Hematopoietic multipotent progenitor cell treated with erythropoietin and hydrocortisone succinate and interleukin-3 and kit ligand, for 8 days (in vitro differentiated cells): ENCODE measurements at regions not wholly inside any gene's neighbourhood (a gene's known extent, or its start where the extent isn't known, plus 50 kb on each side); places are given as distances from the start of the nearest gene placed in this dataset.
"Not testable (repeated sequence)": the region's sequence is repeated elsewhere in the genome, so short reads cannot be mapped to it uniquely, and the experiment has no call there.

Experiments used
- DNase-seq: peaks from one replicate; pipeline ENCODE4 v3.0.0-alpha.2; 2015

DNA sequence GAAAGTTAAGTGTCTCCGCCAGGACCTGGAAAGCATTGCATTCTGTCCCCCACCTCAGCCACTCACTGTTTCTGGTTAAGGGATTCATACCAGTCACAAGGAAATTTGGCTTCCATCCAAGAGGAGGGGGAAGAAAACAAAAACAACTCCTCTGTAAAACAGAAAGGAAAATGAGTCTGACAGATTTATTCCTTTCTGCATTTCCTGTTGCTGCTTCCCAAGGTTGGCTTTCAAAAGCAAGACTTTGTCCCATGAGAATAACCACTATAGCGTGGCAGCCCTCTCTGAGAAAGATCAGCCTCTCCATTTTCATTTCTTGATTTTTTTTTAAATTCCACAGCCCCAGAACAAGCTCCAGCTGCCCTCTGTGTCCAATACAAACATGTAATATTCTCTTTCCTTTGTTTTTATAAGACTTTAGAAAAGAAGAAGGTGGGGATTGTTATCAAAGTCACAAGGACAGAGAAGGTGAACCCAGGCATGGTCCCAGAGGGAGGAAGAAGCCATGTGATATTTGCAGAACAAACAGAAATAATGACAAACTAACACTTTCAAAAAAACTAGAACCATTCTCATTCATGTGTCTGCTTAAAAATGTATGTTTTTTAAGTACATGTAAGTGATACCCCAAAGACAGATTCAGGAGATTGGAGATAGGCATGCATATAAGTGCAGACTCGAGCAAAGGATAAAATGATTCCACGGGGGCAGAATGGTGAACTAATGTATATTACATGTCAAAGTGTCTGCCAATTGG, 90.7 kb upstream of the DCLK2 start:
- no peak for DNase-seq

- DNase-seq: no peak
Observed at GRCh38 chr4:149988087-149988410, 90.2 kb upstream of the DCLK2 start.

- no peak for DNase-seq
Observed at GRCh38 chr4:149993030-149993429, 85.2 kb upstream of the DCLK2 start.

GRCh38 chr4:149995134-149995756, 83.0 kb upstream of the DCLK2 start:
- DNase-seq: no peak

DNA sequence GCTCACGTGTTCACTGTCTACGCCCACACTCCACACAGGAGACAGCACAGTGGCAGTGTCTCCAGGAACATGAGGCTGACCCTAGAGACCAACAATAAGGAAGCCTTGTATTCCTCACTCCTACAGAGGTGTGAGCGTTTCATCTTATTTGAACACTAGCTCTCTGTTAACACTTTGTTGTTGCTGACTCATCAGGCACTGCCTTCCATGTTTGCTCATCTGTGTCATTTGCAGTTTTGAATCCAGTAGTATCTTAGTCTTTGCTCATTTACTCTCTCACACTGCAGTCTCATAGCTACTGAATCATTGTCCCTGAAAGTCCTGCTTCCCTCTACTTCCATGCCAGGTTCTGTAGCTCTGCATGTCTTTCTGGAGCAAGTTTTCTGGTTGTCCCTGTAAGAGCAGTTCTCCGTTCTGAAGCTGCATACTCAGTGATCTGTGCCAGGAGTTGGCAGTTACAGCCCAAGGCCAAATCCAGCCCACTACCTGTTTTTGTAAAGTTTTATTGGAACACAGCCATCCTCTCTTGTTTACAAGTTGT, 80.3 kb upstream of the DCLK2 start:
- DNase-seq: no peak

- DNase-seq: peak; percentile 45
Observed at GRCh38 chr4:149999485-150000074, 78.7 kb upstream of the DCLK2 start.

DNA sequence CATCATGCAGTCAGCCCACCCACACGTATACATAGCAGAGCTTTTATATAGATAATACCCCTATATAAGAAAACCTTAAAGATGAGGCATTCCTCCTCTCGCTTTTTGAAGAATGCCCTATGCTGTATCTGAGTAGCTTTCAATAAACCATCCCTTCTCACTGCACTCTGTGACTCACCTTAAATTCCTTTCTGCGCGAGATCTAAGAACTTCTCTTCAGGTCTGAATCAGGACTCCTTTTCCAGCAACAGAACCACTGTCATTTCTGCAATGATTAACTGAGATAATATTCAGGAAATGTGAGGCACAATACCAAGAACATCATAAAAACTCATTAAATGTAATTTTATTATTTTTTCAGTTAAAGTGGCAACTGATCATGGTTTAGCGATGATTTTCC, 76.4 kb upstream of the DCLK2 start:
- no peak for DNase-seq

DNA sequence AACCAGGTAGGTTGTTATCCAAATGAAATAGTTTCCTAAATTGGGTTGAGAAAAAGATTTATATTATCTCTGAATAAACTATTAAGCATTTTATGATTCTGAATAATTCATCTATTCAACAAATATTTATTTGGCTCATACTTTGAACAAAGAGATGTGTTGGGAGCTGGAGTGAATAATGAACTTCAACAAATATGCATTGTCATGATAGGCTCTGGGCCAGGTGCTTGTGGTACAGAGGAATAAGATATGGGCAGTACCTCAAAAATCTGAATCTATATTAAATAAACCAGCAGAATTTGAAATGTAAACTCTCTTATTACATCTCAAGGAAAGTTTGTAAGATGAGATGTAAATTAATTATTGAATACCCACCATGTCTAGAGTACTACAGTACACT, 75.7 kb upstream of the DCLK2 start:
- peak; percentile 35 for DNase-seq

- DNase-seq: no peak
Observed at GRCh38 chr4:150004481-150004880, 73.8 kb upstream of the DCLK2 start.

GRCh38 chr4:150005537-150005936, 72.7 kb upstream of the DCLK2 start:
- DNase-seq: no peak

GRCh38 chr4:150006197-150006596, 72.0 kb upstream of the DCLK2 start:
- DNase-seq: no peak

- DNase-seq: no peak
Observed at GRCh38 chr4:150007512-150007911, 70.7 kb upstream of the DCLK2 start.

DNA sequence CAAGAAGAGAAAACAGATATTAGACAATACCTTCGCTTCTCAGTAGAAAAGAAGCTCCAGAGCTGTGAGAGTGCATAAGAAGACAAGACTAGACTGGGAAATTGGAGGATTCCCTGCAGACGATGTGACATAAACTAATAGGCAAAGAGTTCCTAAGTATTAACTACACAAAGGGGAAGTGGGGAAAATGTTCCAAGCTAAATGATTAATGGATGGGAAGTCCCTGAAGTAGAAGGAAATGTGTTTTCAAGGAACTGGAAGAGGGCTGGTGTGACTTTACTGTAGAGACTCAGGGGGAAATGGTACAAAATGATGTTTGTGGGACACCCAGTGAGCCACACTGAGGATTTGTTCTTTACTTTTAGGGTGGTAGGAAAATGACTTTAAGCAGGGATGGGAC, 69.7 kb upstream of the DCLK2 start:
- DNase-seq: no peak

GRCh38 chr4:150009533-150009932, 68.7 kb upstream of the DCLK2 start:
- no peak for DNase-seq

DNA sequence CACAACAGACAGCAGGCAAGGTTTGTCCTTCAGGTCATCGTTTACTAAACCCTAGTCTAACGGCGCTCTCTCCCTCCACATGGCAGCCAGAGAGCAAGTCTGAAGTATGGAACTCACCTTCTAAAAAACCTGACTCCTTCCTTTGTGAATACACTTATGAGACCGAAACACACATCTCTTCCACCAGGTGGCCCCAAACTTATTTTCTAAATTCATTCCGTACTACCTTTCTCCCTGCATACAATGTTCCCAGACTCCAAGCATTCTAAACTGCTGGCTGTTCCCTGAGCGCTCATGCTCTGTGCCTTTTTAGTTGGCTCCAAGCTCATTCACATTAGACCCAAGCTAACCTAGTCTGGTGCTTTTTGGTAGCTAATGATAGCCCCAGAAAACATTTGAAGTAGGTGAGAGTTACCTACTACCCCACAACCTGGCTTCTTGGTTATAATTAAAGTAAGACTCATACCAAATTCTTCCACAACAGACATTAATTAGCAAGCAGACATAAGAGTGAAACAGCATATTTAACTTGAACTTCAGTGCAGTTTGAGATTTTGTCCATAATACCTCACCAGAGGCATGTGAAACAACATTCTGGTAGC, 67.6 kb upstream of the DCLK2 start:
- DNase-seq: peak; percentile 40

DNA sequence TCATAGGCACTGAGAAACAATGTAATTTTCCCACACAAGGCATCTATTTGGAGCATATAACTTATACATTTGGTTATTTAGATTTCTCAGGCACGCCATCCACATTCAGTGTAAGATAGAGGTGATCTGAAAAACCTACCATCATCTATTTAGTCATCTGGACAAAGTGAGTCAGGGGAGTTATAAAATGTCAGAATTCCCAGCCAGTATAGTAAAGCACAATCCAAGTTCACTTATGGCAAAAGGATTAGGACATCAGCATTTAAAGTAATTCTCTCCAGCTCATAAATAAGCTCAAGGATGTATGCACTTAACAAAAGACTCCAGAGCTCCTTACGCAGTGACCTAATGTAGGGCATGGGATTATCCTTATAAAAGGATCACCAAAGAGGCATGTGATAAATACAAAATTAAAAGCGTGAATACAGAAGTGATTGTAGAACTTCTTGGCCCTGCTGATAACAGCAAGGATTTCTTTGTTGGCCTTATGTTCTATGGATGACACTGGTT, 65.3 kb upstream of the DCLK2 start:
- DNase-seq: no peak

GRCh38 chr4:150015910-150016309, 62.3 kb upstream of the DCLK2 start:
- DNase-seq: not testable (repeated sequence)

DNA sequence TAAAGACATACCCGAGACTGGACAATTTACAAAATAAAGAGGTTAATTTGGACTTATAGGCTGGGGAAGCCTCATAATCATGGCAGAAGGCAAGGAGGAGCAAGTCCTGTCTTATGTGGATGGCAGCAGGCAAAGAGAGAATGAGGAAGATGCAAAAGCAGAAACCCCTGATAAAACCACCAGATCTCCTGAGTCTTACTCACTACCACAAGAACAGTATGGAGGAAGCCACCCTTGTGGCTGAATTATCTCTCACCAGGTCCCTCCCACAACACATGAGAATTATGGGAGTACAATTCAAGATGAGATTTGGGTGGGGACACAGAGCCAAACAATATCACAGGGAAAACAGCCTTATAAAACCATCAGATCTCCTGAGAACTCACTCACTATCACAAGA, 61.6 kb upstream of the DCLK2 start:
- not testable (repeated sequence) for DNase-seq

GRCh38 chr4:150018257-150018656, 60.0 kb upstream of the DCLK2 start:
- DNase-seq: no peak

DNA sequence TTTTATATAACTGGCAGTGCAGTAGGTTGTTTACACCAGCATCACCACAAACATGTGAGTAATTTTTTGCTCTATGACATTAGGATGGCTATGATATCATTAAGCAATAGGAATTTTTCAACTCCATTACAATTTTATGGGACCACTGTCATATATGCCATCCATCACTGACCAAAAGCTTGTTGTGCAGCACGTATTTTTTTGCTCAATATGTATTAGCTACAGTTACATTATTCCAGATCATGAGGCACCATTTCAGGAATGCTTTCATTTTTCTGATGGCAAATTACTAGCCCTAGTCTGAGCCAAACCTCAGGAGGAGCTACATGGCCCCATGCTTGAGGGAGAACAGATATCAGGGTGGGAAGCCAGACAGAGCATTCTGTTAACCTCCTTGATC, 56.8 kb upstream of the DCLK2 start:
- DNase-seq: no peak

- no peak for DNase-seq
Observed at GRCh38 chr4:150023489-150023888, 54.8 kb upstream of the DCLK2 start.

DNA sequence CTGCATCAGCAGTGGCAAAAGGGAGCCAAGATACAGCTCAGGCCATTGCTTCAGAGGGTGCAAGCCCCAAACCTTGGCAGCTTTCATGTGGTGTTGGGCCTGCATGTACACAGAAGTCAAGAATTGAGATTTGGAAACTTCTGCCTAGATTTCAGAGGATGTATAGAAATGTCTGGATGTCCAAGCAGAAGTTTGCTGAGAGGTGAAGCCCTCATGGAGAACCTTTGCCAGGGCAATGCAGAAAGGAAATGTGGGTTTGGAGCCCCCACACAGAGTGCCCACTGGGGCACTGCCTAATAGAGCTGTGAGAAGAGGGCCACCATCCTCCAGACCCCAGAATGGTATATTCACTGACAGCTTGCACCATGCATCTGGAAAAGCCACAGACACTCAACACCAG, 51.3 kb upstream of the DCLK2 start:
- DNase-seq: not testable (repeated sequence)
